A673 (cell line): ENCODE measurements at regions not wholly inside any gene's neighbourhood (a gene's known extent, or its start where the extent isn't known, plus 50 kb on each side); places are given as distances from the start of the nearest gene placed in this dataset.

Experiments used
- BruUV-seq: library from RNA; stranded (reverse); fragments of 400-500 nt; replicated peaks from 2 replicates; lab custom pipeline; 2021; lab: Mats Ljungman, UMichigan
- CTCF ChIA-PET: fragments of 300-600 bp; sonication (Branson Sonifier 250); formaldehyde crosslinking; loops from one replicate; lab custom pipeline; 2022; ENCODE audit warnings: antibody characterized with exemption; lab: Charles Lee
- POLR2A ChIA-PET: fragments of 300-600 bp; sonication (Branson Sonifier 250); formaldehyde crosslinking; loops from one replicate; lab custom pipeline; 2022; ENCODE audit warnings: antibody characterized with exemption; ENCODE audit not compliant: low non-redundant PET; lab: Charles Lee
- DNase-seq: peaks from one replicate; pipeline ENCODE4 v3.0.0-alpha.2; 2015; ENCODE audit warnings: low spot score
- H3K27ac ChIP-seq: fragments of 200-600 bp; sonication (generic); 2 replicates; pipeline ENCODE4 v1.5.1; 2016; ENCODE audit warnings: mixed run types, low read depth, mild to moderate bottlenecking, mixed read lengths, antibody characterized with exemption, low read length; ENCODE audit not compliant: poor library complexity, severe bottlenecking
- H3K27me3 ChIP-seq: fragments of 200-600 bp; sonication (generic); replicated peaks from 2 replicates; pipeline ENCODE4 v1.6.1; 2017; ENCODE audit warnings: mixed run types, low read depth, mild to moderate bottlenecking, mixed read lengths, antibody characterized with exemption, low read length; ENCODE audit not compliant: insufficient read depth, poor library complexity
- H3K36me3 ChIP-seq: fragments of 200-600 bp; sonication (generic); 2 replicates; pipeline ENCODE4 v1.6.1; 2016; ENCODE audit warnings: mixed run types, mild to moderate bottlenecking, mixed read lengths, antibody characterized with exemption, low read length; ENCODE audit not compliant: insufficient read depth, poor library complexity, severe bottlenecking
- H3K4me1 ChIP-seq: fragments of 200-600 bp; sonication (generic); 2 replicates; pipeline ENCODE4 v1.6.1; 2017; ENCODE audit warnings: mixed run types, mild to moderate bottlenecking, mixed read lengths, antibody characterized with exemption, low read length; ENCODE audit not compliant: insufficient read depth, poor library complexity, severe bottlenecking
- H3K4me3 ChIP-seq: fragments of 200-600 bp; sonication (generic); 2 replicates; pipeline ENCODE4 v1.5.1; 2016; ENCODE audit warnings: low read depth, mixed run types, mild to moderate bottlenecking, mixed read lengths, low read length; ENCODE audit not compliant: poor library complexity, severe bottlenecking
- H3K9me3 ChIP-seq: fragments of 200-600 bp; sonication (generic); 2 replicates; pipeline ENCODE4 v1.6.1; 2016; ENCODE audit warnings: mixed run types, low read depth, mild to moderate bottlenecking, mixed read lengths, antibody characterized with exemption, low read length; ENCODE audit not compliant: poor library complexity, severe bottlenecking
- CTCF ChIP-seq: fragments of 300-800, 200-600 bp; sonication (generic); conservative IDR thresholded peaks from 2 replicates; pipeline ENCODE4 v1.5.1; 2017; ENCODE audit warnings: low read depth, mild to moderate bottlenecking, antibody characterized with exemption, low read length, moderate library complexity, mixed read lengths
- EZH2 ChIP-seq: fragments of 200-600 bp; sonication (generic); IDR thresholded peaks from 2 replicates; pipeline ENCODE4 v1.6.1; 2017; ENCODE audit warnings: borderline replicate concordance, low read depth, mild to moderate bottlenecking, mixed read lengths, antibody characterized with exemption, low read length; ENCODE audit not compliant: poor library complexity, severe bottlenecking
- intact Hi-C: fragments of 100-400 bp; cut with micrococcal nuclease; formaldehyde crosslinking; loops from one replicate; pipeline ENCODE4 v1.10.0; 2022; ENCODE audit not compliant: unreplicated experiment

DNA sequence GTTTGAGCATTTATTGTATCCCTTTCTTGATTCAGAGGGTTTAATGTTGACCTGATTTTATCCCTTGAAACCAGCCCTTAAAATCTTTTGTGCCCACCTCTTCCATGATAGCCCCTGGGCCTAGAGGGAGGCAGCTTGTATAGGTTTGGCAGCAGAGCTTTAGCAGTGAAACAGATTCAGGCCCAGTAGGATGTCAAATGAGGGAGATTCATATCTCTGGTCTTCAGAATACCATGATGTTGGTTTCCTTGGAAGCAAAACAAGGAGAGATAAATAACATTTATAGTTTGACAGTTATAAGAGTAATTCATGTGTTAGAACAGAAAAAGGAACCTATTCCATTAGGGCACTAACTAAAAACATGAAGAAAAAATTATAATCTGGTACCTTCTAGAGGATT, 649.2 kb downstream of the METTL4 start:
- ChIA-PET POLR2A (no interaction called here), CTCF (no interaction called here)
- BruUV-seq, result no TSS peak
- H3K27me3 ChIP-seq, result peaks cover 6% of the 10 kb centered on the region
- no peaks in the 10 kb centered on the region for H3K36me3 ChIP-seq
- no peak for DNase-seq
- H3K9me3 ChIP-seq, result no peaks in the 10 kb centered on the region
- no peaks in the 10 kb centered on the region for H3K4me1 ChIP-seq
- no peak overlapping the region for H3K27ac ChIP-seq
- TF ChIP-seq CTCF (no peak), EZH2 (no peak)
- intact Hi-C loops, result no loop called here
- no peak overlapping the region for H3K4me3 ChIP-seq

- Histone ChIP-seq H3K9me3 (no peaks in the 10 kb centered on the region), H3K4me1 (no peaks in the 10 kb centered on the region), H3K27me3 (peaks cover 3% of the 10 kb centered on the region), H3K36me3 (no peaks in the 10 kb centered on the region), H3K4me3 (no peak overlapping the region), H3K27ac (no peak overlapping the region)
- ChIA-PET CTCF (no interaction called here), POLR2A (no interaction called here)
- no TSS peak for BruUV-seq
- no peak for TF ChIP-seq CTCF
- no peak for TF ChIP-seq EZH2
- DNase-seq, result no peak
- intact Hi-C loops, result no loop called here
These were observed 642.6 kb downstream of the METTL4 start for GRCh38 chr18:1928711-1929110.

DNA sequence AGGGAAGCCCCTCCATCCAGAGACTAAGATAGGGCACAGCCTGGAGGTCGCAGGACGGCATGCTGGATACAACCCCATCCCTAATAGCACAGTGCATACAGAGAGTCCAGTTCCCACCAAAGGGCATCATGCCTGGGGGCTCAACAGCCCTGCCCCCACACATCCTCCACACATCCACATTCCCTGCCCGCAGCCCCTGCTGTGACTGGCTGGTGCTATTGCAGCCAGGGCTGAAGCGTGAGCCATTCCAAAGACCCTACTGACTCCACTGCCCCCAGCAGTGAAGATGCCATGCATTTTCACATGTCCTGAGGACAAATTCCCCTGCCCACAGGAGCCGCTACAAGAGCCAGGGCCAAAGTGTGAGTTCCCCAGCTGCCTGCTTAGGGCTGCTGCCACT, 641.6 kb downstream of the METTL4 start:
- intact Hi-C loops, result no loop called here
- no peaks in the 10 kb centered on the region for H3K9me3 ChIP-seq
- CTCF ChIA-PET, result no interaction called here

More for the DNA sequence above, 641.6 kb downstream of the METTL4 start:
- TF ChIP-seq EZH2 (no peak), CTCF (no peak)
- BruUV-seq, result no TSS peak
- H3K27me3 ChIP-seq, result no peaks in the 10 kb centered on the region
- H3K4me1 ChIP-seq, result no peaks in the 10 kb centered on the region
- H3K27ac ChIP-seq, result no peak overlapping the region
- POLR2A ChIA-PET, result no interaction called here
- no peak for DNase-seq
- H3K36me3 ChIP-seq, result no peaks in the 10 kb centered on the region
- no peak overlapping the region for H3K4me3 ChIP-seq
